Muscle of leg (tissue), 3 donors: ENCODE measurements at regions not wholly inside any gene's neighbourhood (a gene's known extent, or its start where the extent isn't known, plus 50 kb on each side); places are given as distances from the start of the nearest gene placed in this dataset.

Experiments used
- DNase-seq: peaks from one replicate; pipeline ENCODE4 v3.0.0; 2013
- H3K27ac ChIP-seq: one replicate; pipeline ENCODE4 v1.5.1; 2013; ENCODE audit warnings: mild to moderate bottlenecking, low read length, control low read depth
- H3K27me3 ChIP-seq: one replicate; pipeline ENCODE4 v1.6.1; 2013; ENCODE audit warnings: low read length; ENCODE audit not compliant: control insufficient read depth, insufficient read depth
- H3K36me3 ChIP-seq: one replicate; pipeline ENCODE4 v1.6.1; 2013; ENCODE audit warnings: low read length; ENCODE audit not compliant: control insufficient read depth, insufficient read depth
- H3K4me1 ChIP-seq: one replicate; pipeline ENCODE4 v1.6.1; 2013; ENCODE audit warnings: low read length; ENCODE audit not compliant: control insufficient read depth, insufficient read depth
- H3K4me3 ChIP-seq: one replicate; pipeline ENCODE4 v1.5.1; 2013; ENCODE audit warnings: low read length, control low read depth
- H3K9me3 ChIP-seq: replicated peaks from 2 replicates; pipeline ENCODE4 v1.6.1; 2013; ENCODE audit warnings: low read depth, low read length; ENCODE audit not compliant: control insufficient read depth
- WGBS: methylation state at CpG from one replicate; pipeline ENCODE4 v1.1.5; 2013; ENCODE audit warnings: missing lambda C conversion rate; ENCODE audit not compliant: insufficient coverage; 5-methylcytosine and 5-hydroxymethylcytosine counted together

GRCh38 chr15:100785181-100786138 is 94.2 kb upstream of the ALDH1A3 start:
- Histone ChIP-seq H3K36me3 (no peaks in the 10 kb centered on the region), H3K4me3 (no peak overlapping the region), H3K27ac (no peak overlapping the region), H3K27me3 (no peaks in the 10 kb centered on the region), H3K4me1 (peaks cover 7% of the 10 kb centered on the region), H3K9me3 (no peaks in the 10 kb centered on the region)
- DNase-seq: no peak
- 86% methylated on average over 9 of the region's 10 CpGs for WGBS

- H3K36me3 ChIP-seq: no peaks in the 10 kb centered on the region
- no peak overlapping the region for H3K27ac ChIP-seq
- no peaks in the 10 kb centered on the region for H3K9me3 ChIP-seq
- 100% methylated on average over 3 of the region's 5 CpGs for WGBS
- no peak overlapping the region for H3K4me3 ChIP-seq
- H3K4me1 ChIP-seq: peaks cover 6% of the 10 kb centered on the region
- no peak for DNase-seq
- H3K27me3 ChIP-seq: no peaks in the 10 kb centered on the region
Observed at GRCh38 chr15:100786139-100786531, 93.5 kb upstream of the ALDH1A3 start.

GRCh38 chr15:100786901-100787566 is 92.6 kb upstream of the ALDH1A3 start:
- Histone ChIP-seq H3K9me3 (no peaks in the 10 kb centered on the region), H3K27ac (no peak overlapping the region), H3K36me3 (no peaks in the 10 kb centered on the region), H3K27me3 (no peaks in the 10 kb centered on the region), H3K4me3 (no peak overlapping the region), H3K4me1 (no peaks in the 10 kb centered on the region)
- no peak for DNase-seq
- WGBS: 85% methylated on average over 27 of the region's 30 CpGs

- Histone ChIP-seq H3K27ac (no peak overlapping the region), H3K9me3 (no peaks in the 10 kb centered on the region), H3K36me3 (no peaks in the 10 kb centered on the region), H3K27me3 (no peaks in the 10 kb centered on the region), H3K4me1 (no peaks in the 10 kb centered on the region), H3K4me3 (no peak overlapping the region)
- 80% methylated on average over 11 of the region's 17 CpGs for WGBS
- DNase-seq: no peak
Observed at GRCh38 chr15:100787567-100788417, 91.8 kb upstream of the ALDH1A3 start.

- 67% methylated on average over 2 of the region's 7 CpGs for WGBS
- no peaks in the 10 kb centered on the region for H3K27me3 ChIP-seq
- no peaks in the 10 kb centered on the region for H3K36me3 ChIP-seq
- no peak overlapping the region for H3K4me3 ChIP-seq
- DNase-seq: no peak
- no peak overlapping the region for H3K27ac ChIP-seq
- H3K4me1 ChIP-seq: no peaks in the 10 kb centered on the region
- H3K9me3 ChIP-seq: no peaks in the 10 kb centered on the region
Observed at GRCh38 chr15:100788418-100789105, 91.1 kb upstream of the ALDH1A3 start.

GRCh38 chr15:100790786-100791265 is 88.8 kb upstream of the ALDH1A3 start:
- H3K4me3 ChIP-seq: no peak overlapping the region
- H3K4me1 ChIP-seq: no peaks in the 10 kb centered on the region
- DNase-seq: no peak
- no peak overlapping the region for H3K27ac ChIP-seq
- H3K36me3 ChIP-seq: no peaks in the 10 kb centered on the region
- H3K9me3 ChIP-seq: no peaks in the 10 kb centered on the region
- WGBS: 72% methylated on average over 8 of the region's 8 CpGs
- H3K27me3 ChIP-seq: no peaks in the 10 kb centered on the region

- 71% methylated on average over 3 of the region's 3 CpGs for WGBS
- Histone ChIP-seq H3K9me3 (no peaks in the 10 kb centered on the region), H3K27me3 (no peaks in the 10 kb centered on the region), H3K4me3 (no peak overlapping the region), H3K36me3 (no peaks in the 10 kb centered on the region), H3K4me1 (no peaks in the 10 kb centered on the region), H3K27ac (no peak overlapping the region)
- no peak for DNase-seq
Observed at GRCh38 chr15:100794008-100794407, 85.6 kb upstream of the ALDH1A3 start.

- Histone ChIP-seq H3K9me3 (no peaks in the 10 kb centered on the region), H3K4me3 (no peak overlapping the region), H3K4me1 (no peaks in the 10 kb centered on the region), H3K27ac (no peak overlapping the region), H3K36me3 (no peaks in the 10 kb centered on the region), H3K27me3 (no peaks in the 10 kb centered on the region)
- DNase-seq: no peak
- WGBS: 56% methylated on average over 16 of the region's 17 CpGs
Observed at GRCh38 chr15:100801256-100801900, 78.3 kb upstream of the ALDH1A3 start.

- DNase-seq: no peak
- Histone ChIP-seq H3K4me3 (no peak overlapping the region), H3K9me3 (peaks cover 2% of the 10 kb centered on the region), H3K27me3 (no peaks in the 10 kb centered on the region), H3K27ac (no peak overlapping the region), H3K36me3 (no peaks in the 10 kb centered on the region), H3K4me1 (no peaks in the 10 kb centered on the region)
- 77% methylated on average over 10 of the region's 14 CpGs for WGBS
Observed at GRCh38 chr15:100802421-100803170, 77.0 kb upstream of the ALDH1A3 start.
